ENCODE measurements at regions not wholly inside any gene's neighbourhood (a gene's known extent, or its start where the extent isn't known, plus 50 kb on each side); places are given as distances from the start of the nearest gene placed in this dataset.
"Not testable (repeated sequence)": the region's sequence is repeated elsewhere in the genome, so short reads cannot be mapped to it uniquely, and the experiment has no call there.

DNA sequence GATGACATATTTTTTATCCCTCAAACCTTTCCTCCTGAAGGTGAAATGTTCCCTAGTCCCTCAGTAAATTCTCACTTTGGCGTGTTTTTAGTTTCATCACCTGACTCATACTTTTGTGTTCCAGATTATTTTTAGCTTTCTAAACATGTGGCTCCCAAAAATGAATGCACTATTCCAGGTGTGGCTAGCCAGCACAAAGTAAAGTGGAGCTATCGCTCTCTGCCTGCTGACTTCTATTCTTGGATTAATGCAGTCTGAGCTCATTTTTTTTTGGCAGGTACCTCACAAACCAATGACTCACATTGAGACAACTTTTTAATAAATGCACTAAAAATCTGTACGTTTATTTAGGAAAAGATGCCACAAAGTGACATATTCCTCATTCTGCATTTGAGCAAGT lies 58.8 kb upstream of the LANCL2 start:
- Histone ChIP-seq H3K36me3 (ENCODE audit: control insufficient read depth, insufficient read depth, low read length) (no peaks in the 10 kb centered on the region), H3K4me3 (ENCODE audit: low read depth, low read length) (no peak overlapping the region), H3K9ac (ENCODE audit: low read depth, low read length) (no peak overlapping the region), H3K9me3 (ENCODE audit: control insufficient read depth, insufficient read depth, low read length) (peaks cover 6% of the 10 kb centered on the region), H3K4me1 (ENCODE audit: control insufficient read depth, insufficient read depth, low read length) (no peaks in the 10 kb centered on the region), H3K27me3 (ENCODE audit: control insufficient read depth, insufficient read depth, low read length) (no peaks in the 10 kb centered on the region)

DNA sequence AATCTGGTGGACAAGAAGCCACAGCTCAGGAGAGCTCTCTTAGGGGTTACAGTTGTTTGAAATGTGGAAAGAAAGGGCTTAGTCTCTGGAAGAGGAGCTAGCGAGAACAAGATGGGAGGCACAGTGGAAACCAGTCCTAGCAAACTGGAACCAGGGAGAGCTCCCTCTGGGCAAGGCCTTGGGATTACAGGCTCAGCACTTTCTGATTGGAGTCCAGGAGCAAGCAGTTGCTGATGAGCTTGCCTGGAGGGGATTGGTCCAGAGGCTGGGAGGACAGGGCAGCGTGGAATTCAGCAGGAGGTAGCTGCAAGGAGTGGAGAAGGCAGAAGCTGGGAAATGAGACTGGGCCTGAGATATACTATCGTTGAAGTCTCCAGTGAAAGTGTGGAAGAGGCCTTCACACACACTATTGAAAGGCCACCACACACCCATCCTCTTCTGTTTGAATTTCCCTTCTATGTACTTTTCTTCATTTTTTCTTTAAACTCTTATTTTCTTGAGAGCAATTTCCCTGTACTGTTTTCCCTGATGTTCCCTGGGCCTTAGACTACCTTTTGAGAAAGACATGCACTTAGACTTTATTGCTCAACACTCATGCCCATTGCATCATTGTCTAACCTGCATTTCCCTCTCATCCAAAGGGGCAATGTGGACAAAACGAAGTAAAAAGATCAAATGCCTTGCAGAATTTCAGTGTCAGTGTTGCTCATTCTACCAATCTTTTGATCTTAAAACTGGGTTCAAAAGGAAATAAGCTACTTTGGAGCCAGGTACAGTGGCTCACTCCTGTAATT lies 57.8 kb upstream of the LANCL2 start:
- no peak overlapping the region for H3K9ac ChIP-seq (ENCODE audit: low read depth, low read length)
- H3K4me3 ChIP-seq (ENCODE audit: low read depth, low read length): no peak overlapping the region
- H3K27me3 ChIP-seq (ENCODE audit: control insufficient read depth, insufficient read depth, low read length): no peaks in the 10 kb centered on the region
- no peaks in the 10 kb centered on the region for H3K4me1 ChIP-seq (ENCODE audit: control insufficient read depth, insufficient read depth, low read length)
- H3K36me3 ChIP-seq (ENCODE audit: control insufficient read depth, insufficient read depth, low read length): no peaks in the 10 kb centered on the region
- peaks cover 6% of the 10 kb centered on the region for H3K9me3 ChIP-seq (ENCODE audit: control insufficient read depth, insufficient read depth, low read length)

- Histone ChIP-seq H3K4me3 (ENCODE audit: low read depth, low read length) (no peak overlapping the region), H3K9ac (ENCODE audit: low read depth, low read length) (no peak overlapping the region), H3K9me3 (ENCODE audit: control insufficient read depth, insufficient read depth, low read length) (peaks cover 6% of the 10 kb centered on the region), H3K27me3 (ENCODE audit: control insufficient read depth, insufficient read depth, low read length) (no peaks in the 10 kb centered on the region), H3K36me3 (ENCODE audit: control insufficient read depth, insufficient read depth, low read length) (no peaks in the 10 kb centered on the region), H3K4me1 (ENCODE audit: control insufficient read depth, insufficient read depth, low read length) (no peaks in the 10 kb centered on the region)
These were observed 56.8 kb upstream of the LANCL2 start for GRCh38 chr7:55308186-55308929.

DNA sequence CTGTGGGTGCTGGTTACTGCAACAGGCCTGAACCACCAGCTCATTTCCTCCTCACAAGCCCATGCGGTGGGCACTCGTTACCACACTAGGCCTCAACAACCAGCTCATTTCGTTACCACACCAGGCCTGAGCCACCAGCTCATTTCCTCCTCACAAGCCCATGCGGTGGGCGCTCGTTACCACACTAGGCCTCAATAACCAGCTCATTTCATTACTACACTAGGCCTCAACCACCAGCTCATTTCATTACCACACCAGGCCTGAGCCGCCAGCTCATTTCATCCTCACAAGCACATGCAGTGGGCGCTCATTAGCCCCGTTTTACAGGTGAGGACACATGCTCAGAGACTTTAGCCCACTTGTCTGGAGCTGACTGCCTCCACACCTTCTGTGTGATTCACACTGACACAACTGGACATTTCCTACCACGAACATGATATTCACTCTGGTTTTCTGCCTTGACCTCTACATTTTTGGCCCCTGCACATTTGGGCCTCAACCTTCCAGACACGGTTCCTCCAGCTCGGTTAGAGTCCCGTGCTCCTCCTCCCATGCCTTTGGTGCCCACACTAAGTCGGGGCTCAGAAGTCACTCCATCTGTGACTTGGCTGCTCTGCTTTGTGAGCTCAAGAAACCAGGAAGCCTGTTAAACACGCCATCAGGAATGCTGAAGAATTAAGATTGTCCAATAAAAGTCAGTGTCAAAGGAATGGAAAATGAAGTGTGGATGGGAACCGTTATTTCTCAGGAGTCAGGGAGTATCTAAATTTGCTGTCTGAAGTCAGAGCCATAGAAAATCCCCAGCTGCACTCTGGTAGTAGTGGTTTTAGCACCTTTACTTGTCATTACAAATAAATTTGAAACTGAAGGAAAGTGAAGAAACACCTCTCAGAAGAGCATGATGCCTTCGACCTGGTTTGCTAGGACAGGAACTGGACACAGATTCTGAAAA lies 55.8 kb upstream of the LANCL2 start:
- no peaks in the 10 kb centered on the region for H3K36me3 ChIP-seq (ENCODE audit: control insufficient read depth, insufficient read depth, low read length)
- H3K27me3 ChIP-seq (ENCODE audit: control insufficient read depth, insufficient read depth, low read length): no peaks in the 10 kb centered on the region
- no peaks in the 10 kb centered on the region for H3K4me1 ChIP-seq (ENCODE audit: control insufficient read depth, insufficient read depth, low read length)
- peaks cover 6% of the 10 kb centered on the region for H3K9me3 ChIP-seq (ENCODE audit: control insufficient read depth, insufficient read depth, low read length)
- H3K9ac ChIP-seq (ENCODE audit: low read depth, low read length): no peak overlapping the region
- no peak overlapping the region for H3K4me3 ChIP-seq (ENCODE audit: low read depth, low read length)

GRCh38 chr7:55310287-55311025 lies 54.7 kb upstream of the LANCL2 start:
- Histone ChIP-seq H3K4me3 (ENCODE audit: low read depth, low read length) (peak overlapping the region; percentile 4), H3K27me3 (ENCODE audit: control insufficient read depth, insufficient read depth, low read length) (no peaks in the 10 kb centered on the region), H3K9me3 (ENCODE audit: control insufficient read depth, insufficient read depth, low read length) (peaks cover 6% of the 10 kb centered on the region), H3K36me3 (ENCODE audit: control insufficient read depth, insufficient read depth, low read length) (no peaks in the 10 kb centered on the region), H3K9ac (ENCODE audit: low read depth, low read length) (no peak overlapping the region), H3K4me1 (ENCODE audit: control insufficient read depth, insufficient read depth, low read length) (no peaks in the 10 kb centered on the region)

GRCh38 chr7:55311892-55312291 lies 53.2 kb upstream of the LANCL2 start:
- H3K9ac ChIP-seq (ENCODE audit: low read depth, low read length); H3K4me1 ChIP-seq (ENCODE audit: control insufficient read depth, insufficient read depth, low read length); H3K4me3 ChIP-seq (ENCODE audit: low read depth, low read length); H3K9me3 ChIP-seq (ENCODE audit: control insufficient read depth, insufficient read depth, low read length); H3K27me3 ChIP-seq (ENCODE audit: control insufficient read depth, insufficient read depth, low read length); H3K36me3 ChIP-seq (ENCODE audit: control insufficient read depth, insufficient read depth, low read length): not testable (repeated sequence)

GRCh38 chr7:55313671-55314070 lies 51.5 kb upstream of the LANCL2 start:
- not testable (repeated sequence) for H3K4me1 ChIP-seq (ENCODE audit: control insufficient read depth, insufficient read depth, low read length); H3K9ac ChIP-seq (ENCODE audit: low read depth, low read length); H3K27me3 ChIP-seq (ENCODE audit: control insufficient read depth, insufficient read depth, low read length); H3K4me3 ChIP-seq (ENCODE audit: low read depth, low read length); H3K9me3 ChIP-seq (ENCODE audit: control insufficient read depth, insufficient read depth, low read length); H3K36me3 ChIP-seq (ENCODE audit: control insufficient read depth, insufficient read depth, low read length)

DNA sequence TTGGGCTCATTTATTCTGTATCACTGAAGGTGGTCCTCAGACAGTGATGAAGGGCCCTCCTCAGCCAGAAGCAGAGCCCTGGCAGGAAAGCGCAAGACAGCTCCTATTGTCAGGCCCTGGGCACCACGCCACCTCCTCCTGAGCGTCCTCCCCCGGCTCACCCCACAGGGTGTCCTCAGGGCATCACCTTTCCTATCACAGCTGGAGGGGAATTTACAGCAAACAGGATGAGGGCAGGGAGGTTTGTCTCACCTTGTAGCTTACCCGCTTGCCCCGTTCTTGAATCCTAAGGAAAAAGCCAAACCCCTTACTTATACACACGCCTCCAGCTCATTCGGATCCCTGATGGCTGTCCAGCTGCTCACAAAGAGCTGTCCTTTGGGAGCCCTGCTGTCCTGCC lies 50.2 kb upstream of the LANCL2 start:
- Histone ChIP-seq H3K4me3 (ENCODE audit: low read depth, low read length) (no peak overlapping the region), H3K9ac (ENCODE audit: low read depth, low read length) (no peak overlapping the region), H3K9me3 (ENCODE audit: control insufficient read depth, insufficient read depth, low read length) (peaks cover 6% of the 10 kb centered on the region), H3K4me1 (ENCODE audit: control insufficient read depth, insufficient read depth, low read length) (no peaks in the 10 kb centered on the region), H3K27me3 (ENCODE audit: control insufficient read depth, insufficient read depth, low read length) (no peaks in the 10 kb centered on the region), H3K36me3 (ENCODE audit: control insufficient read depth, insufficient read depth, low read length) (no peaks in the 10 kb centered on the region)
